H7 (cell line): ENCODE measurements at regions not wholly inside any gene's neighbourhood (a gene's known extent, or its start where the extent isn't known, plus 50 kb on each side); places are given as distances from the start of the nearest gene placed in this dataset.
"Not testable (repeated sequence)": the region's sequence is repeated elsewhere in the genome, so short reads cannot be mapped to it uniquely, and the experiment has no call there.

Experiments used
- DNase-seq: peaks from one replicate; pipeline ENCODE4 v3.0.0; 2012
- H3K27me3 ChIP-seq: 2 replicates; pipeline ENCODE4 v1.6.0; 2011; ENCODE audit warnings: mild to moderate bottlenecking, low read length; ENCODE audit not compliant: control insufficient read depth, insufficient read depth
- H3K36me3 ChIP-seq: replicated peaks from 2 replicates; pipeline ENCODE4 v1.5.1; 2011; ENCODE audit warnings: low read length; ENCODE audit not compliant: control insufficient read depth, insufficient read depth
- H3K4me3 ChIP-seq: 2 replicates; pipeline ENCODE4 v1.5.1; 2011; ENCODE audit warnings: low read depth, mild to moderate bottlenecking, control low read depth, low read length, moderate library complexity; ENCODE audit not compliant: insufficient read depth

DNA sequence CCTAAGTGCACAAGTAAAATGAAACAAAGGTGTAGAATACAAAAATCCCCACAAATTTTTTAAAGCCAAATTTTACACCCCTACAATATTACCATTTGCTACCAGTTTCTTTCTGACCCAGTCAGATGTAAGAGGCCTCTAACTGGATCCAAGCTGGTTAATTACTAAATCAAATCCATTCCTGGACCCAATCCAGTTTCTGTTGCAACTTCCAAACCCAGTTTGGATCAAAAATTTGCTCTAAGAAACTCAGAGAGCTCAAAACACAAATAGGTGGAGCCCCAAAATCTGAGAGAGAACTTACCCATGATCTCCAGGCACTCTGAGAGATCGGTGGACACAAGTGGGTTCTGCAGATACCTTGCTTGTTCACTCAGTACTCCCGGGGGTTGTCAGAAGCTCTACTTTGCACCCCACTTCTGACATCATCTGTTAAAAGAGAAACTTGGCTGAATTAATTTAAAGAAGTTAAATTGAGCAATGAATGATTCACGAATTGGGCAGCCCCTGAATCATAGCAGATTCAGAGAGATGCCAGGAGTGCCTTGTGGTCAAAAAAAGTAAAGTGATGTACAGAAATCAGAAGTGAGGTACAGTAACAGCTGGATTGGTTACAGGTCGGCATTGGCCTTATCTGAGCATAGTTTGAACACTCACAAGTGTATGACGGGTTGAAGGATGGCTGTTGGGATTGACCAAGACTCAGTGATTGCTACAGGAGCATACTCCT is 448.0 kb downstream of the KCNT2 start:
- Histone ChIP-seq H3K27me3 (no peaks in the 10 kb centered on the region), H3K4me3 (no peak overlapping the region), H3K36me3 (no peaks in the 10 kb centered on the region)
- DNase-seq: no peak

GRCh38 chr1:196155586-196155985 is 452.7 kb downstream of the KCNT2 start:
- H3K27me3 ChIP-seq: no peaks in the 10 kb centered on the region
- no peaks in the 10 kb centered on the region for H3K36me3 ChIP-seq
- no peak for DNase-seq
- H3K4me3 ChIP-seq: no peak overlapping the region

DNA sequence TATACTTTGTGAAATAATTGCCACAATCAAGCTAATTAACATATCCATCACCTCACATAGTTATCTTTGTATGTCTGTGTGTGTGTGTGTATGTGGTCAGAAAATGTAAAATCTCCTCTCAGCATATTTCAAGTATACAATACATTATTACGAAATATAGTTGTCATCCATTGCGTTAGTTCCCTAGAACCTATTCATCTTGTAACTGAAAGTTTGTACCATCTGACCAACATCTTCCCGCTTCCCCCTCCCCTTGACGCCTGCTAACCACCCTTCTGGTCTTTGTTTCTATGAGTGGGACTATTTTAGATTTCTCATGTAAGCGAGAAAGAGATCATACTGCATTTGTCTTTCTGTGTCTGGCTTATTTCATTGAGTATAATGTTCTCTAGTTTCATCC is 455.3 kb downstream of the KCNT2 start:
- no peaks in the 10 kb centered on the region for H3K36me3 ChIP-seq
- no peak for DNase-seq
- no peak overlapping the region for H3K4me3 ChIP-seq
- no peaks in the 10 kb centered on the region for H3K27me3 ChIP-seq

DNA sequence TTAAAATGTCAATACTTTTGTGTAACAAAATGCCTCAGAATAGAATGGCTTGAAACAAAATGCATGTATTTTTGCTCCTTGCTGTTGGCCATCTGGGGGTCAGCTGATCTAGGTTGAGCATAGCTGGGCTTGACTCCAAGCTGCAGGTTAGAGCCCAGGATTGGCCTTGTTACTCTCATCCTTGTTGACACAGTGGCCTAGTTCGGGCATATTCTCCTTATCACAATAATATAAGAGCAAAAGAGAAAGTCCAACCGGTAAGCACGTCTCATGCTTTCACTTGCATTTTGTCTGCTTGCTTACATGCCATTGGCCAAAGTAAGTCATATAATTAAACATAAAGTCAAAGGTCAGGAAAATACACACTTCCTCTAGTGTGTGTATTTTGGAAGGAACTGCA is 456.2 kb downstream of the KCNT2 start:
- DNase-seq: no peak
- H3K27me3 ChIP-seq: no peaks in the 10 kb centered on the region
- no peak overlapping the region for H3K4me3 ChIP-seq
- no peaks in the 10 kb centered on the region for H3K36me3 ChIP-seq

DNA sequence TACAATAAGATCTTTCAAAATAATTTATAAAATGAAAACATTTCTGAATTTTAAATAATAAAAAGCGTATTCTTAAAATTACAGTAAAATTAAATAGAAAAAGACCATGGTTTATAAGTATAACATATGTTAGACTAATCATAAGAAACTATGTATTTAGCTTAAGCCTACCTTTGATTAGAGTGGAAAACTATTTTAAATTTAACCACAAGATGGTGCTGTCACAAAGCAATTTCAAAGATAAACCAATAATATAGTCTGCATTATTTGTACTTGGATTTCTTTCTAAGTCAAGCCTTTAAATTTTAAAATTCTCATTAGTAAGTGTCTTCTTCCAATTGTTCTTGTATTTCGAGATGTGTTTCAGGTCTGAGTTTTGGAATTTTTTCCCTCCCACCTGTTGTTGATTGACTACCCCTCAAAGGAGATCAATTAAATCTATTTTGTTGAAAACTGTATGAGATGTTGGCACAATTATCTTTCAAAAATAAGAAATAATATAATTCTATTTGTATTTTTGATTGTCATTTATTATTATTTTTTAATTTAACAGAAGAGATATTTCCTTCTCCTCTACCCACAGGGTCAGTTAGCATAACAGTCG is 459.8 kb downstream of the KCNT2 start:
- H3K36me3 ChIP-seq: no peaks in the 10 kb centered on the region
- no peak overlapping the region for H3K4me3 ChIP-seq
- no peaks in the 10 kb centered on the region for H3K27me3 ChIP-seq
- DNase-seq: no peak

- Histone ChIP-seq H3K4me3 (no peak overlapping the region), H3K36me3 (no peaks in the 10 kb centered on the region), H3K27me3 (no peaks in the 10 kb centered on the region)
- no peak for DNase-seq
These were observed 460.7 kb downstream of the KCNT2 start for GRCh38 chr1:196147530-196147929.

DNA sequence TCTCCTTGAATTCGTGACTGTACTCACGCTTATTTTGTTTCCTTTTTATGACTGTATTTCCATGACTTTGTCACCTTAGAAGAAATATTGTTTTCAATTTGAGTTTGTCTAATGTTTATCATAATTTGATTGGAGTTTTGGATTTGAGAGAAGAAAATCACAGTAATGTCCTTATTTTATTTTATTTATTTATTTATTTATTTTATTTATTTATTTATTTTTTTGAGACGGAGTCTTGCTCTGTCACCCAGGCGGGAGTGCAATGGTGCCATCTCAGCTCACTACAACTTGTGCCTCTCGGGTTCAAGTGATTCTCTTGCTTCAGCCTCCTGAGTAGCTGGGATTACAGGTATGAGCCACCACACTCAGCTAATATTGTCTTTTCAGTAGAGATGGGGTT is 463.1 kb downstream of the KCNT2 start:
- not testable (repeated sequence) for H3K36me3 ChIP-seq, H3K4me3 ChIP-seq, H3K27me3 ChIP-seq, DNase-seq

GRCh38 chr1:196144588-196144987 is 463.7 kb downstream of the KCNT2 start:
- Histone ChIP-seq H3K4me3 (no peak overlapping the region), H3K27me3 (no peaks in the 10 kb centered on the region), H3K36me3 (no peaks in the 10 kb centered on the region)
- DNase-seq: no peak

GRCh38 chr1:196143602-196144342 is 464.5 kb downstream of the KCNT2 start:
- peak; percentile 20 for DNase-seq
- no peak overlapping the region for H3K4me3 ChIP-seq
- H3K36me3 ChIP-seq: no peaks in the 10 kb centered on the region
- H3K27me3 ChIP-seq: no peaks in the 10 kb centered on the region

DNA sequence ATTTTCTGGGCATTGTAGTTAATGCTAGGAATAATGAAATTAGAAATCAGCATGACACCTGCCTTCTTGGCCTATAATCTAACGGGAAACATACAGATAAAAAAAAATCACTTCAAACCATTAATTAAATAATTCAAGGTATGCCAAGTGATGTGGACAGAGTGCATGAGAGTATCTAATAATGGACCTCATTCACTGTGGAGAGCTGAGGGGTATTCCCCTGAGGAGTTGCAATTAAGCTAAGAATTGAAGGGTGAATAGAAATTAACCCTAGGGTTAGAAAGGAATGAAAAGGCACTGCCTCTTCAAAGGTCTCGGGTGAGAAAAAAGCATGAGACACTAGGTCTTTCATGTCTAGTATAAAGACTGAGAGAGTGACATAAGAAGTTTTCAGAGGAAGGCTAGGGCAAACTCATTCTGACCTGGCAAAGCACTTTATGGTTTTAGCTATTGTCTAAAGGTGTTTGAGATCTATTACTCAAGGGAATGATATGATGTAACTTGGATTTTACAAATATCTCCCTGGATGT is 466.1 kb downstream of the KCNT2 start:
- no peaks in the 10 kb centered on the region for H3K36me3 ChIP-seq

DNA sequence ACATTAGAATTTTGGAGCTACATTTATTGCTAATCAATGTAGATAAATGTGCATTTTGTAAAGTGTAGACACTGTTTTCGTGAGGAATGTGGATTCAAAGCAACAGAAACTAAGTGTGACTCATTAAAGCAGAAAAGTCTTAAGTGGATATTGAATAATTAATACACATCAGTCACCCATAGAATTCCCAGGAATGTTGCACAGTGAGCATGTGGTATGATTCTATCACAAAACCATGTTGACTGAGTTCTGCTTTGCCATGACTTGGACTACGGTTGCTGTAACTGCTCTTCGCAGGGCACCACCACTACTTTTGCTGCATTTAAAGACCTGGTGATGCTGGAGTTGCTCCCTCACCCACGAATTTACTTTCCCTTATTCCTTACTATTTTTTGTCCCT is 471.8 kb downstream of the KCNT2 start:
- no peak for DNase-seq
- Histone ChIP-seq H3K4me3 (no peak overlapping the region), H3K36me3 (no peaks in the 10 kb centered on the region), H3K27me3 (no peaks in the 10 kb centered on the region)

More for the DNA sequence above, 466.1 kb downstream of the KCNT2 start:
- no peak for DNase-seq
- Histone ChIP-seq H3K27me3 (no peaks in the 10 kb centered on the region), H3K4me3 (no peak overlapping the region)

DNA sequence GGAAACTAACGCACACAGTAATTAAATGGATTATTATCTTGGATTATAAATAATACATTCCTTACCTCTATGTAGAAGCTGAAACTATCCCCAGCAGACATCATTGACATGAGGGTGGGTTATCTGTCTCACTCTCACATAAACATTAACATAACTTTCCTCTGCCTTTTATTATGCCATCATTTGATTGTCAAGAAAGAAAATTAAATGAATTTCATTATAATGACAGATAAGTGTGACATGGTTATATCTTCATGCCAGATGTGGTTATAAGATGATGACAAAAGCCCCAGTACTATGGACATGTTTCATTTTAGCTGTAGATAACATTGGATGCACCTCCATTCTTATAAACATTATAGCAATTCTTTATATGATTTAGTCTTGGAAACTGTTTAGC is 476.5 kb downstream of the KCNT2 start:
- DNase-seq: no peak
- Histone ChIP-seq H3K36me3 (no peaks in the 10 kb centered on the region), H3K4me3 (no peak overlapping the region), H3K27me3 (no peaks in the 10 kb centered on the region)

DNA sequence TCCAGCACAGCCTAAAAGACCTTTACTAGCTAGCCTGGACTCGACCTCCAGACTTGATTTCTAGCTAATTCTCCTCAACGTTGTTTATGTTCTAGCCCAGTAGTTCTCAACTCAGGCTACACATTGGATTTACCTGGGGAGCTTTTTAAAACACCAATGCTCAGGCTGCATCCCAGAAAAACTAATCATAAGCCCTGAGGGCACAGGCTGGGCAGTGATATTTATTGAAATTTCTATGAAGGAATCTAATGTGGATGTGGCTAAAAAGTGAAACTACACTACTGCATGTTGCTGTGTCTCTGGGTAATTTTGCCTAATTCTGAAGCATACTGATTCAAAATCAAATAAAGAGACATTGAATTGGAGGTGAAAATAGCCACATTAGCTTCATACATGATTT is 479.4 kb downstream of the KCNT2 start:
- no peak overlapping the region for H3K4me3 ChIP-seq
- no peaks in the 10 kb centered on the region for H3K27me3 ChIP-seq
- no peak for DNase-seq
- H3K36me3 ChIP-seq: no peaks in the 10 kb centered on the region

DNA sequence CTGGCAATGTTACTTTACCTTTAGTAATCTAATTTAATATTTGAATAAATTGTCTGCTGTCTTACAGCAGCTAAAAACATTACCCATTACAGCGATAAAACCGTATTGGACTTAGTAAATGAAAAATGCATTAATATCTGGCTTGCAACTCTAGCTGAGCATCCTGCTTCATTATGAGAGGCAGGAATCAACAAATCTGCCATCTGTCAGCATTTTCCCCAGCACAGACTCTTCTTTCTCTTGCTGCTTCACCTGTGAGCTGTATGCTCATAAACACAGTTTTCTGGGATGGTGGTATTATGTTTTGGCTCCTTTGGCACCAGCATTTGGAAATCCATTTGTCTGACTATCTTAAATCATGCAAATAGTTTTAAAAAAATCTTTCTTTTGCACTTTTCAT is 487.1 kb downstream of the KCNT2 start:
- no peak overlapping the region for H3K4me3 ChIP-seq
- no peaks in the 10 kb centered on the region for H3K27me3 ChIP-seq
- no peaks in the 10 kb centered on the region for H3K36me3 ChIP-seq
- no peak for DNase-seq

- Histone ChIP-seq H3K27me3 (no peaks in the 10 kb centered on the region), H3K4me3 (no peak overlapping the region)
- DNase-seq: no peak
These were observed 492.6 kb downstream of the KCNT2 start for GRCh38 chr1:196115646-196116045.

More at GRCh38 chr1:196115646-196116045, 492.6 kb downstream of the KCNT2 start:
- H3K36me3 ChIP-seq: no peaks in the 10 kb centered on the region
